Activated CD8-positive, alpha-beta memory T cell treated with anti-CD3 and anti-CD28 coated beads for 24 hours (primary cell): ENCODE measurements at regions not wholly inside any gene's neighbourhood (a gene's known extent, or its start where the extent isn't known, plus 50 kb on each side); places are given as distances from the start of the nearest gene placed in this dataset.
A peak's percentile ranks its signal among the peaks of the same experiment; 100 is the strongest.
"Not testable (repeated sequence)": the region's sequence is repeated elsewhere in the genome, so short reads cannot be mapped to it uniquely, and the experiment has no call there.

Experiments used
- DNase-seq: peaks from one replicate; pipeline ENCODE4 v3.0.0-alpha.2; 2020

- DNase-seq: no peak
These were observed 181.2 kb upstream of the PROK2 start for GRCh38 chr3:71966185-71966584.

- DNase-seq: no peak
These were observed 179.2 kb upstream of the PROK2 start for GRCh38 chr3:71964170-71964569.

DNA sequence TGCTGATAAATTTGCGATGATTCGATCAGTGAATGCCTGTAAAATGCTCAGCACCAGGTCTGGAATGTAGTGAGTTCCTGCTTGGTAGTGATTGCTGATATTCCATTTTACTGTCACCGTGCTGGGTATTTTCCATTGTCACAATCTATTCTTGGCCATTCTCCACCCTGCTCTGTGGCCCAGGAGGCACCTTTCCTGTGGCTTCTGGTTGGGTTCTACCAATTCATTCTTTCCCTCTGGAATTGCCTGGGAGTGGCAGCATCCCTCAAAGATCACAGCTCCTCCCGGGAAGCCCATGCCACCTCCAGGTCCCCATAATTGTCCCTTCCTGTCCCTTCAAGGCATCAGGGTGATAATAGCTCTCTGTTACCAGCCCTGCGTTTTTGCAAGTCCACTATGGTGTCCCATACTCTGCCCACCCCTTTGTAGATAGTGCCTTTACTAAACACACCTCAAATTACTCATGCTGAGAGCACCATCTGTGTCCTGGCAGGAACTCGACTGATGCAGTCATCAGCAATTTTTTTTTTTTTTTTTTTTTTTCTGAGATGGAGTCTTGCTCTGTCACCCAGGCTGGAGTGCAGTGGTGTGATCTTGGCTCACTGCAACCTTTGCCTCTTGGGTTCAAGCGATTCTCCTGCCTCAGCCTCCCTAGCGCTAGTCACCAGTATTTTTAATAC is 177.8 kb upstream of the PROK2 start:
- no peak for DNase-seq

DNA sequence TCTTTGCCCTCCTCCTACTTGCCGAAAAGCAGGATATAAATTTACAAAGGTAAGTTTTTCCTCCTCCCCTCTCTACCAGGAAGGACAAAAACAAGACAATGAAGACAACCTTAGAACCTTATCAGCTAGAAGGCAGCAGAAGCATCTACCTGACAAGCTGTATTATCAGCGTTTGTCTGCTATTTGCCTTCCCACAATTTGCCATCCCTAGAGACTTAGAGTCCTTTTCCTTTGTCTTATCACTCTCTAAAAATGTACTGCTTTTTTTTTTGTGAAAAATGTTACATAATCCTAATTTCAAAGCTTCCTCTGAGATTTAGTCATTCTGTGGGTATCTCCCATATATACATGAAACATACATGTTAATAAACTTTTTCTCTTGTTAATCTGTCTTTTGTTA is 176.9 kb upstream of the PROK2 start:
- no peak for DNase-seq

DNA sequence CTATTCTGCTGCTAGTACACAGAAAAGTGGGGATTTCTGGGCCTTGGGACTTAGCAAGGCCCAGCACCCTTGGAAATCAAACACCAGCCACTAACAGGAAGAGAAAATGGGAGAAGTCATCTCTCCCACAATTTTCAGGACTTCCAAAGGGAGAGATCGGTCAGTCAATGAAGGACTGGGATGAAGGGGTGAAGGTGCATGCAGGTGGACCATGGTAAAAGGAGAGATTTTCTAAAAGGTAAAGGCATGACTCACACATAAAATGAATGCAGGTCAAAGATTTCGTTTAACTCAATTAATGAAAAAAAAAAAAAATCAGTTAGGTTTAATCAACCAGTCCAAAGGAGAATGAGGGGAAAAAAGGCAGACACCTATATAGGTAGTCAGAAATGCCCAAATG is 176.4 kb upstream of the PROK2 start:
- no peak for DNase-seq

DNA sequence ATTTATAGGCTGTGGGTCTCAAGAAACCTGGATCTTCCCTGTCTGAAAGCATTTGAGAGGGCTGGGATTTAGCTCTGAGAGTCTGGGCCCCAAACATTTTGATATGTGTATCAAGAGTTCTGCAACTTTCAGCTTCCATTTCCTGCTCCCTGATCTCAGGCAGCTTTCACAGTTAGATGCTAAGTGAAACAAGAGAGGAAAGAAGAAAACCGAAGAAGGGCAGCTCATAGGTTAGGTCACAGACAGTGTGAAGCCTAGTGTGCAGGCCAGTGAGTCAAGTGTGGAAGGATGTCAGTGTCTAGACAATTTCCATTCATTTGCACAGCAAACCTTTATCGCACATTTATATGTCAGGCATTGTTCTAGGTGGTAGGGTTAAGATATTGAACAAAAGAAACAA is 173.6 kb upstream of the PROK2 start:
- no peak for DNase-seq

- no peak for DNase-seq
These were observed 171.8 kb upstream of the PROK2 start for GRCh38 chr3:71956716-71957115.

GRCh38 chr3:71956069-71956340 is 171.1 kb upstream of the PROK2 start:
- DNase-seq: no peak

DNA sequence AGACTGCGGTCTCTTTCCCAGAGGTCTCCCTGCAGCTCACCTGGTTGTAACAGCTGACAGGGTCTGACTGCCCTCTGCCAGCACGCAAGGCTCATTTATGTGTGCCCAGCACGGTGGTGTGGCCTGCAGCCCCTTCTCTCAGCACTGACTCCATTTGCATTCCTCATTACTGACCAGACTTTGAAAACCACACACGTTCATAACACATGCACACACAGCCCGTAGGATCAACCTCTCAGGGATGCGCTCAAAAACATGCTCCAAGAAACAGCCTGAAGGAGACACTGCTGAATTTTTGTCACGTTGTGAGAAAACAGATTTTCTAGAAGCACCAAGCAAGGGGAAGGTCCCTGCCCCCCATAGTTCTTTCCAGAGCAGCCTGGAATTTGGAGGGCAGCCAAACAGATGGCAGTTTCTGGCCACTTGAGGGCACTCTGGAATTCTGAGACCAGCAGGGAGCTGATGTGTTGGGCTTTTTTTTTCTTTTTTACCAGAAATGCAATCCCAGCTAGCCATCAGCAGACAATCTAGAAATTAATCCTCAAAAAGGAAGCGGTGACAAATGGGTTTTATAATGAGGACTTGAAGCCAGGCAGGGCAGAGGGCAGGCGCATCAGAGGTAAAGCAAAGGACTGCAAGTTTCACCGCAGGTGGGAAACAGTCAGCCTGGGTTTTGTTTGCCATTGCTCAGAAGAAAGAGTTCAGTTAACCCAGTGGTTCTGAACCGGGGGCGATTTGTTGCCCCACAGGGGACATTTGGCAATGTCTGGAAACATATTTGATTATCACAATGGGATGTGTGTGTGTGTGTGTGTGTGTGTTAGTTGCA is 170.5 kb upstream of the PROK2 start:
- DNase-seq: peak; percentile 67

GRCh38 chr3:71951842-71952241 is 166.9 kb upstream of the PROK2 start:
- DNase-seq: no peak

GRCh38 chr3:71951361-71951760 is 166.4 kb upstream of the PROK2 start:
- DNase-seq: no peak

GRCh38 chr3:71949442-71949841 is 164.5 kb upstream of the PROK2 start:
- no peak for DNase-seq

- DNase-seq: no peak
These were observed 159.6 kb upstream of the PROK2 start for GRCh38 chr3:71944482-71945065.

- DNase-seq: no peak
These were observed 157.7 kb upstream of the PROK2 start for GRCh38 chr3:71942432-71943187.

DNA sequence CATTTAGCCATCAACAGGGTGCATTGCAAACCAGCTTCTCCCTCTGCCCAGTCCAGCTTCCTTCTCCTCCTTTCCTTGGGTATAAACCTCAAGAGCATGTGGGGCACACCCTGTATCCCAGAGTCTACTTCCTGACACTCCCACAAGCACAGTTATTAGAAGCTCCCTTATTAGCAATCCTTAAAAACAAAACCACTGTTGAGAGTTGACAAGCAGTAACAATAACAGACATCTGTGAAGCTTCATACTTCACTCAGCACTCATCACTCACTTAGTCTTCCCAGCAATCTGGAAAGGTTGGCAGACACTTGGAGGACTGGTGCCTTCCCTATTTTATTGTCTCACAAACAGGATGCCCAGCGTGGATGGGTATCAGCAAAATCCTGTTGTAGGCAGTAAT is 155.5 kb upstream of the PROK2 start:
- no peak for DNase-seq

- DNase-seq: not testable (repeated sequence)
These were observed 153.1 kb upstream of the PROK2 start for GRCh38 chr3:71938081-71938480.

DNA sequence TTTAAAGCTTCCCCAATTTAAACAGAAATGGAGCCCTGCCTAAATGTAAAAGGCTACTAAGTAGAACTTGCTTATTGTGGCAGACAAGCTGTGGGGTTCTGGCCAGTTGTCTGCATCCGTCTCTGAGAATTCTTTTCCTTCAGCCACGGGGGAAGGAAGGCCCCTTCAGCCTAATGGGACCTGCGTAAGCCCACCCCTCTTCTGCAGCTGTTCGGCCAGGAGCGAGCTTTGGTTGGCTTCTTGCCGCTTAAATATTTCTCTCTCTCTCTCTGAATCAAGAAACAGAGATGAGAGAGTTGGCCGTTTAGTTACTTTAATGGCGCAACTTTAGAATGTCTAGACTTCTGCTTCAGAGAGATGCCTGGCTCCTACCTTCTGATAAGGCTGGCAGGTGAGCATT is 151.7 kb upstream of the PROK2 start:
- DNase-seq: no peak

DNA sequence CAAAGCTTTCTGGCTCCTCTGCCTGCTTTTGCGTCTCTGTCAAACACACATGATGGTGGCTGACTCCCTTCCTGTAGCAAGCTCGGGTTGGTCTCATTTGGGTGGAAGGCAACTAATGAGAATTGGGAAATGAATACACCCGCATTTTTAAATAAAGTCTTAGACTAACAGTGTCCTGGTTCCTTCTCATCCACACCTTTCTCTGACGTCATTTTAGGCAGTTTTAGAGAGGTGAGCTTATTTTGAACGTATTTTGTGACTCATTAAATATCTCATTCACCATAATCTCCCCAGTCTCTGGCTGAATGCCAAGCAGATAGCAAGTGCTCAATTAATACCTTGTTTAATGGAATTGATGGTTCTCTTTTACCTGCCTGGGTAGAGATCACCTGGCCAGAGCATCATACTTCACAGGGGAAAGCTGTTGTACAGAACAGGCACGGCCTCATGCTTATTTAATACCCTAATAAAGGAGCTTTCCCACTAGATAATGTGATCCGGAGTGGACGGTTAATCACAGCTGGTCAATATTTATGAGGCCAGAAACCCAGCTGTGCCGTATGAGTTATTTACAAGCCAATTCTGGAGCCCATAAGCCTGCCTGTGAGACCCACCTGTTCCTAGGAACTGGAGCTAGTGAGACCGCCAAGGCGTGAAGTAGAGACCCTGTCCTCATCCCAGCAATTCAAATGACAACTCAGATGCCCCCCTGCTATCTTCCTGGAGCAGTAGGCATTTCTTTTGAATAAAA is 149.7 kb upstream of the PROK2 start:
- DNase-seq: no peak

DNA sequence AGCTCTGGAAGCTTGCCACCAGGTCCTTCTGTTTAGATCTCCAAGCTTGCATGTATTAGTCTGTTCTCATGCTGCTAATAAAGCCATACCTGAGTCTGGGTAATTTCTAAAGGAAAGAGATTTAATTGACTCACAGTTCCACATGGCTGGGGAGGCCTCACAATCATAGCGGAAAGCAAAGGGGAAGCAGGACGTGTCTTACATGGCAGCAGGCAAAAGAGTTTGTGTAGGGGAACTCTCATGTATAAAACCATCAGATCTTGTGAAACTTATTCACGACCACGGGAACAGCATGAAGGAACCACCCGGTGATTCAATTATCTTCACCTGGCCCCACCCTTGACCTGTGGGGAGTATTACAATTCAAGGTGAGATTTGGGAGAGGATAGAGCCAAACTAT is 147.0 kb upstream of the PROK2 start:
- no peak for DNase-seq

DNA sequence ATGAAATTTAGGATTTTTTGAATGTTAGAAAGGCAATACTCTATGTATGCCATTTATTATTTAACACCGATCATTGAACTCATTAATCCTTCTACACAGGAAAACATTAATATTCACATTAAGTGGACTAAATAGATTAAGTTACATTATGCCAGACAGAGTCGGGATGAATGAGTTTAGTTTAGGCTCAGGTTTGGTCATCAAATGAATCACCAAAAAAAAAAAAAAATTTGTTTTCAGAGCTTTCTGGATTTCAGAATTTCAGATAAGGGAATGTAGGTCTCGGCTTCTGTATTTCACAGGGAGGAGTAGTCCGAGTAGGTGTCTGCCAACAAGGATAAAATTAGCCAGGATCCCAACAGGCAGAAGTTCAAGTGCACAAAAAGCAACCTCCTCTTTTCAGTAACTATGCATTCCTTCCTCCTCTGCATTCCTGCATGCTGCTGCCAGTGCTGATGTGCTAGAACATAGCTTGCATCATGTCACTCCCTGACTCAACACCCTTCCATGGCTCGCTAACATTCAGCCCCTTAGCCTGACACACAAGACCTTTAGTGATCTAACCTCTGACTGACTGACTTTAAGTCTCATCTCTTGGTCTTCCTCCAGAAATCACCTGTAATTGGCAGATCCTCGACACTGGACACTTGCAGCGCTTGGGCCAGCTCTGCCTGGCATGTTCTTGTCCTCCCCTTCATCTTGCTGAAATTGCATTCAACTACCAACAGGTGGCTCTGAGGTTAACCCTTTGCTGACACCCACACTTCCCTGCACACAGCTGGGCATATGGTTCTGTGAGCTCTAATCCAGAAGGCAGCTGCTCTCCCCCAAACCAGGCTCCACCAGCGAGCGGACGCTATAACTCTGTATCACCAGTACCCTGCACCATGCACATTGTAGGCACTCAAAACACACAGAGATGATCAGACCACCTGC is 145.4 kb upstream of the PROK2 start:
- no peak for DNase-seq

DNA sequence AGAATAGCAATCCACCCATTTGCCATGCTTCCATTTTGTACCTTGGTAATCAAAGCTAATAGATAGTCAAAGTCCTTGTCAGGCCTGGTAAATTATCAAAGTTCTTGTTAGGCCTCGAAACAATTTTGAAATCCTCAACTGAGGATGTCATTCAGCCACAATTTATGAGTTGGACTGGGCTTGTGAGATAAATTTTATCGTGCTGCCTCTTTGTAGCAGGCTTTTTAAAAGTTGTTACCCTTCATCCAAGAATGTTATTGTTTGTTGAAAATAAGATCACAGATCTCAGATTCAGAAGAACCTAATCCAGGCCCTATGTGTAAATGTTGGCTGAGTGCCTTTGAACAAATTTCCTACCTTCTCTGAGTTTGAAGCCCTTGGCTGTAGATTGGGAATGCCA is 143.3 kb upstream of the PROK2 start:
- DNase-seq: no peak
